ENCODE measurements at regions not wholly inside any gene's neighbourhood (a gene's known extent, or its start where the extent isn't known, plus 50 kb on each side); places are given as distances from the start of the nearest gene placed in this dataset.

- no peak for TF ChIP-seq CTCF (IDR thresholded peaks at IDR 0.05; ENCODE audit: extremely low read depth, low read depth, low read length)
- H2AFZ ChIP-seq (ENCODE audit: low read length), result no peak overlapping the region
- no peak for DNase-seq (ENCODE audit: insufficient read length, low spot score, missing footprints)
- no peak overlapping the region for H3K4me3 ChIP-seq (ENCODE audit: insufficient read depth, low read length)
- no peaks in the 10 kb centered on the region for H3K36me3 ChIP-seq (ENCODE audit: insufficient read depth, low read length)
- H4K20me1 ChIP-seq (ENCODE audit: insufficient read depth, low read length), result no peaks in the 10 kb centered on the region
- H3K9me3 ChIP-seq (ENCODE audit: low read depth, low read length), result no peaks in the 10 kb centered on the region
- H3K4me2 ChIP-seq (ENCODE audit: insufficient read depth, low read length), result no peak overlapping the region
- no peak overlapping the region for H3K27ac ChIP-seq (ENCODE audit: low read depth, low read length)
- no peaks in the 10 kb centered on the region for H3K79me2 ChIP-seq (ENCODE audit: insufficient read depth, low read length)
- no peaks in the 10 kb centered on the region for H3K4me1 ChIP-seq (ENCODE audit: insufficient read depth, low read length)
- no peaks in the 10 kb centered on the region for H3K27me3 ChIP-seq (ENCODE audit: insufficient read depth, low read length)
These were observed 247.7 kb upstream of the EDIL3 start for GRCh38 chr5:84632418-84632817.

DNA sequence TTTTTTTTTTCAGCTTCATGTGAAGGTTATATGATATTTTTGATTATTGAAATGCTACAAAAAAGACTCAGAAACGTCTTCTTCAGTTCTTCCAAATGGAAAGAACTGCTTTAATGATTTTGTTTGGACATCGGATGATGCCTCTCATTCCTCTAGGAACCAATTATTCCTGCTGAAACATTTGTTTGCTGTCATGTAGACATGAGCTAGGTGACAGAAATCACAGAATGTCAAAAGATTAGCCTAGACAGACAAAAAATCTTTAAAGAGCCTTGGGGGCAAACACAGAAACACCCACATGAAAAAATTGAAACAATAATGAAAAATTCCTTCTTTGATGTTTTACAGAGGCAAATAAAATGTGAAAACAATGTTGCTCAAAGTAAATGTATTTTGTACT, 244.2 kb upstream of the EDIL3 start:
- Histone ChIP-seq H3K27ac (ENCODE audit: low read depth, low read length) (no peak overlapping the region), H3K79me2 (ENCODE audit: insufficient read depth, low read length) (no peaks in the 10 kb centered on the region), H3K9me3 (ENCODE audit: low read depth, low read length) (no peaks in the 10 kb centered on the region), H3K36me3 (ENCODE audit: insufficient read depth, low read length) (no peaks in the 10 kb centered on the region), H3K27me3 (ENCODE audit: insufficient read depth, low read length) (no peaks in the 10 kb centered on the region), H4K20me1 (ENCODE audit: insufficient read depth, low read length) (no peaks in the 10 kb centered on the region), H3K4me1 (ENCODE audit: insufficient read depth, low read length) (no peaks in the 10 kb centered on the region), H3K4me2 (ENCODE audit: insufficient read depth, low read length) (no peak overlapping the region), H2AFZ (ENCODE audit: low read length) (no peak overlapping the region), H3K4me3 (ENCODE audit: insufficient read depth, low read length) (no peak overlapping the region)
- DNase-seq (ENCODE audit: insufficient read length, low spot score, missing footprints), result no peak
- TF ChIP-seq CTCF (IDR thresholded peaks at IDR 0.05; ENCODE audit: extremely low read depth, low read depth, low read length), result no peak

- H3K4me2 ChIP-seq (ENCODE audit: insufficient read depth, low read length), result no peak overlapping the region
- H3K4me3 ChIP-seq (ENCODE audit: insufficient read depth, low read length), result no peak overlapping the region
- H3K79me2 ChIP-seq (ENCODE audit: insufficient read depth, low read length), result no peaks in the 10 kb centered on the region
- no peaks in the 10 kb centered on the region for H3K4me1 ChIP-seq (ENCODE audit: insufficient read depth, low read length)
- H2AFZ ChIP-seq (ENCODE audit: low read length), result no peak overlapping the region
- no peaks in the 10 kb centered on the region for H3K36me3 ChIP-seq (ENCODE audit: insufficient read depth, low read length)
- no peaks in the 10 kb centered on the region for H3K9me3 ChIP-seq (ENCODE audit: low read depth, low read length)
- H3K27me3 ChIP-seq (ENCODE audit: insufficient read depth, low read length), result no peaks in the 10 kb centered on the region
- no peaks in the 10 kb centered on the region for H4K20me1 ChIP-seq (ENCODE audit: insufficient read depth, low read length)
- DNase-seq (ENCODE audit: insufficient read length, low spot score, missing footprints), result no peak
- H3K27ac ChIP-seq (ENCODE audit: low read depth, low read length), result no peak overlapping the region
- TF ChIP-seq CTCF (IDR thresholded peaks at IDR 0.05; ENCODE audit: extremely low read depth, low read depth, low read length), result no peak
These were observed 238.3 kb upstream of the EDIL3 start for GRCh38 chr5:84623019-84623418.

DNA sequence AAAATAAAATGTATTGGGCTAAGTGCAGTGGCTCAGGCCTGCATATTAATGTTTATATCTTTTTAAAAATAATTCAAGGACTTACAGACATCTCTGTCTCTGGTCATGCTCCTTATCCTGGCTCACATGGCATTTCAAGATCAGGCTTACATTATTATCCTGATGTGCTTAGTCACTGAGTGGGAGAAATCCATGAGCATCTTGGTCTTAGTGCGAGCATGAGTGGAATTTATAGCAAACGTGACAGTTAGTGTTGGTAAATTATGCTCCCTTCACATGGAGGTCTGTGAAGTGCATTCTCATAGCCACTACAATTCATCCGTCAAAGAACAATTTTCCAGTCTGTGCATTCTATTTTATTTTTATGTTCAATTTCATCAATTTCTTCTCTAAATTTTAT, 237.8 kb upstream of the EDIL3 start:
- H3K4me2 ChIP-seq (ENCODE audit: insufficient read depth, low read length), result no peak overlapping the region
- TF ChIP-seq CTCF (IDR thresholded peaks at IDR 0.05; ENCODE audit: extremely low read depth, low read depth, low read length), result no peak
- H3K27ac ChIP-seq (ENCODE audit: low read depth, low read length), result no peak overlapping the region
- H4K20me1 ChIP-seq (ENCODE audit: insufficient read depth, low read length), result no peaks in the 10 kb centered on the region
- H3K27me3 ChIP-seq (ENCODE audit: insufficient read depth, low read length), result no peaks in the 10 kb centered on the region
- no peak for DNase-seq (ENCODE audit: insufficient read length, low spot score, missing footprints)
- no peak overlapping the region for H3K4me3 ChIP-seq (ENCODE audit: insufficient read depth, low read length)
- no peaks in the 10 kb centered on the region for H3K4me1 ChIP-seq (ENCODE audit: insufficient read depth, low read length)
- no peaks in the 10 kb centered on the region for H3K79me2 ChIP-seq (ENCODE audit: insufficient read depth, low read length)
- H2AFZ ChIP-seq (ENCODE audit: low read length), result no peak overlapping the region
- no peaks in the 10 kb centered on the region for H3K9me3 ChIP-seq (ENCODE audit: low read depth, low read length)
- H3K36me3 ChIP-seq (ENCODE audit: insufficient read depth, low read length), result no peaks in the 10 kb centered on the region

All from osteoblast (primary cell).